Panc1 (cell line): ENCODE measurements at regions not wholly inside any gene's neighbourhood (a gene's known extent, or its start where the extent isn't known, plus 50 kb on each side); places are given as distances from the start of the nearest gene placed in this dataset.
A peak's percentile ranks its signal among the peaks of the same experiment; 100 is the strongest.

ENCODE experiments used
- ATAC-seq: fragments of 200-7000 bp; cut with Tn5 transposase; 2 replicates; pipeline ENCODE4 v1.9.1; 2020; ENCODE audit warnings: mild to moderate bottlenecking, moderate library complexity
- BruUV-seq: library from RNA; stranded (reverse); fragments of 400-500 nt; replicated peaks from 2 replicates; lab custom pipeline; 2021; lab: Mats Ljungman, UMichigan
- CTCF ChIA-PET: fragments of 300-600 bp; sonication (Branson Sonifier 250); formaldehyde crosslinking; loops from one replicate; lab custom pipeline; 2022; ENCODE audit warnings: antibody characterized with exemption; lab: Charles Lee
- POLR2A ChIA-PET: fragments of 300-600 bp; sonication (Branson Sonifier 250); formaldehyde crosslinking; loops from one replicate; lab custom pipeline; 2022; ENCODE audit warnings: antibody characterized with exemption; lab: Charles Lee
- DNase-seq: peaks from one replicate; pipeline ENCODE4 v3.0.0-alpha.2; 2010; ENCODE audit warnings: low read depth, low spot score
- H3K27ac ChIP-seq: 2 replicates; pipeline ENCODE4 v1.5.1; 2011; ENCODE audit warnings: mild to moderate bottlenecking, low read length, inconsistent platforms
- H3K27me3 ChIP-seq: fragments of 200-500 bp; sonication (Bioruptor generic); 2 replicates; pipeline ENCODE4 v1.6.0; 2014; ENCODE audit warnings: low read length, inconsistent platforms; ENCODE audit not compliant: control insufficient read depth, insufficient read depth
- H3K36me3 ChIP-seq: fragments of 200-500 bp; sonication (Bioruptor generic); 2 replicates; pipeline ENCODE4 v1.5.1; 2014; ENCODE audit warnings: inconsistent platforms, mild to moderate bottlenecking, low read length, moderate library complexity; ENCODE audit not compliant: control insufficient read depth, insufficient read depth
- H3K4me1 ChIP-seq: 2 replicates; pipeline ENCODE4 v1.5.1; 2011; ENCODE audit warnings: inconsistent platforms, mild to moderate bottlenecking, low read length, moderate library complexity; ENCODE audit not compliant: control insufficient read depth, insufficient read depth
- H3K4me3 ChIP-seq, 2 experiments: 2 replicates each; pipeline ENCODE4 v1.5.1; 2011 to 2012; ENCODE audit warnings: low read depth in 2 of 2, low read length in 2 of 2, mild to moderate bottlenecking in 2 of 2, inconsistent platforms in 1 of 2, moderate library complexity in 1 of 2
- H3K9me3 ChIP-seq: fragments of 200-500 bp; sonication (Bioruptor generic); 2 replicates; pipeline ENCODE4 v1.5.1; 2014; ENCODE audit warnings: low read depth, mild to moderate bottlenecking, inconsistent platforms, low read length, moderate library complexity; ENCODE audit not compliant: control insufficient read depth, insufficient read depth
- POLR2AphosphoS5 ChIP-seq: IDR thresholded peaks from 2 replicates; pipeline ENCODE4 v1.6.1; 2012; ENCODE audit warnings: mild to moderate bottlenecking, low read depth, low read length, moderate library complexity
- SIN3A ChIP-seq: IDR thresholded peaks from 2 replicates; pipeline ENCODE4 v1.6.1; 2012; ENCODE audit warnings: low read depth, mild to moderate bottlenecking, low read length, moderate library complexity, borderline replicate concordance; ENCODE audit not compliant: insufficient read depth
- TCF7L2 ChIP-seq: IDR thresholded peaks from 2 replicates; pipeline ENCODE4 v1.6.1; 2011; ENCODE audit warnings: mild to moderate bottlenecking, low read depth, low read length, inconsistent platforms
- in situ Hi-C: cut with HindIII; loops from 2 replicates; pipeline ENCODE4 v1.10.0; 2016; ENCODE audit warnings: low sequenced_read_pairs, low pct_unique_long_range_greater_than_20kb
- intact Hi-C: fragments of 100-400 bp; cut with micrococcal nuclease; formaldehyde crosslinking; loops from one replicate; pipeline ENCODE4 v1.10.0; 2022; ENCODE audit not compliant: unreplicated experiment
- TF ChIP-seq, protein P1 (sequence below): fragments of 450-650 bp; IDR thresholded peaks from 2 replicates; pipeline ENCODE4 v1.5.1; 2017; ENCODE audit warnings: mild to moderate bottlenecking
- TF ChIP-seq, protein P2 (sequence below), 2 experiments: IDR thresholded peaks; 2 replicates each; pipeline ENCODE4 v1.6.1; 2011 to 2012; ENCODE audit warnings: low read depth in 2 of 2, control low read depth in 1 of 2, low read length in 1 of 2, mild to moderate bottlenecking in 1 of 2, moderate library complexity in 1 of 2; ENCODE audit not compliant: insufficient read depth in 1 of 2

GRCh38 chr11:109040303-109040702, 375.4 kb downstream of the DDX10 start:
- intact Hi-C loops: no loop called here
- Histone ChIP-seq H3K27ac (no peak overlapping the region), H3K4me1 (no peaks in the 10 kb centered on the region), H3K27me3 (no peaks in the 10 kb centered on the region), H3K9me3 (no peaks in the 10 kb centered on the region), H3K36me3 (no peaks in the 10 kb centered on the region), H3K4me3 (no peak overlapping the region)
- no TSS peak for BruUV-seq
- in situ Hi-C loops: no loop called here
- DNase-seq (no peak), ATAC-seq (peak; percentile 66; the same call in 1 of the 2 replicates)
- TF ChIP-seq, protein P1, sequence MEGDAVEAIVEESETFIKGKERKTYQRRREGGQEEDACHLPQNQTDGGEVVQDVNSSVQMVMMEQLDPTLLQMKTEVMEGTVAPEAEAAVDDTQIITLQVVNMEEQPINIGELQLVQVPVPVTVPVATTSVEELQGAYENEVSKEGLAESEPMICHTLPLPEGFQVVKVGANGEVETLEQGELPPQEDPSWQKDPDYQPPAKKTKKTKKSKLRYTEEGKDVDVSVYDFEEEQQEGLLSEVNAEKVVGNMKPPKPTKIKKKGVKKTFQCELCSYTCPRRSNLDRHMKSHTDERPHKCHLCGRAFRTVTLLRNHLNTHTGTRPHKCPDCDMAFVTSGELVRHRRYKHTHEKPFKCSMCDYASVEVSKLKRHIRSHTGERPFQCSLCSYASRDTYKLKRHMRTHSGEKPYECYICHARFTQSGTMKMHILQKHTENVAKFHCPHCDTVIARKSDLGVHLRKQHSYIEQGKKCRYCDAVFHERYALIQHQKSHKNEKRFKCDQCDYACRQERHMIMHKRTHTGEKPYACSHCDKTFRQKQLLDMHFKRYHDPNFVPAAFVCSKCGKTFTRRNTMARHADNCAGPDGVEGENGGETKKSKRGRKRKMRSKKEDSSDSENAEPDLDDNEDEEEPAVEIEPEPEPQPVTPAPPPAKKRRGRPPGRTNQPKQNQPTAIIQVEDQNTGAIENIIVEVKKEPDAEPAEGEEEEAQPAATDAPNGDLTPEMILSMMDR: peak; percentile 52
- no peak for TF ChIP-seq TCF7L2
- ChIA-PET CTCF (interaction anchor here (0.5 kb wide), 1 partner anchor 408 kb away, joined by 5 read pairs; no protein-coding TSS in a partner anchor), POLR2A (no interaction called here)

GRCh38 chr11:109041876-109042275, 377.0 kb downstream of the DDX10 start:
- in situ Hi-C loops: no loop called here
- no peaks in the 10 kb centered on the region for H3K9me3 ChIP-seq
- no peaks in the 10 kb centered on the region for H3K4me1 ChIP-seq
- no peak for ATAC-seq
- CTCF ChIA-PET: no interaction called here
- H3K4me3 ChIP-seq: no peak overlapping the region
- BruUV-seq: no TSS peak
- H3K36me3 ChIP-seq: no peaks in the 10 kb centered on the region
- no peak for DNase-seq
- intact Hi-C loops: no loop called here
- POLR2A ChIA-PET: no interaction called here
- no peak overlapping the region for H3K27ac ChIP-seq
- TF ChIP-seq POLR2AphosphoS5: no peak
- TF ChIP-seq, protein P1: no peak
- TF ChIP-seq TCF7L2: no peak
- no peak for TF ChIP-seq SIN3A
- TF ChIP-seq, protein P2, sequence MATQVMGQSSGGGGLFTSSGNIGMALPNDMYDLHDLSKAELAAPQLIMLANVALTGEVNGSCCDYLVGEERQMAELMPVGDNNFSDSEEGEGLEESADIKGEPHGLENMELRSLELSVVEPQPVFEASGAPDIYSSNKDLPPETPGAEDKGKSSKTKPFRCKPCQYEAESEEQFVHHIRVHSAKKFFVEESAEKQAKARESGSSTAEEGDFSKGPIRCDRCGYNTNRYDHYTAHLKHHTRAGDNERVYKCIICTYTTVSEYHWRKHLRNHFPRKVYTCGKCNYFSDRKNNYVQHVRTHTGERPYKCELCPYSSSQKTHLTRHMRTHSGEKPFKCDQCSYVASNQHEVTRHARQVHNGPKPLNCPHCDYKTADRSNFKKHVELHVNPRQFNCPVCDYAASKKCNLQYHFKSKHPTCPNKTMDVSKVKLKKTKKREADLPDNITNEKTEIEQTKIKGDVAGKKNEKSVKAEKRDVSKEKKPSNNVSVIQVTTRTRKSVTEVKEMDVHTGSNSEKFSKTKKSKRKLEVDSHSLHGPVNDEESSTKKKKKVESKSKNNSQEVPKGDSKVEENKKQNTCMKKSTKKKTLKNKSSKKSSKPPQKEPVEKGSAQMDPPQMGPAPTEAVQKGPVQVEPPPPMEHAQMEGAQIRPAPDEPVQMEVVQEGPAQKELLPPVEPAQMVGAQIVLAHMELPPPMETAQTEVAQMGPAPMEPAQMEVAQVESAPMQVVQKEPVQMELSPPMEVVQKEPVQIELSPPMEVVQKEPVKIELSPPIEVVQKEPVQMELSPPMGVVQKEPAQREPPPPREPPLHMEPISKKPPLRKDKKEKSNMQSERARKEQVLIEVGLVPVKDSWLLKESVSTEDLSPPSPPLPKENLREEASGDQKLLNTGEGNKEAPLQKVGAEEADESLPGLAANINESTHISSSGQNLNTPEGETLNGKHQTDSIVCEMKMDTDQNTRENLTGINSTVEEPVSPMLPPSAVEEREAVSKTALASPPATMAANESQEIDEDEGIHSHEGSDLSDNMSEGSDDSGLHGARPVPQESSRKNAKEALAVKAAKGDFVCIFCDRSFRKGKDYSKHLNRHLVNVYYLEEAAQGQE (IDR thresholded peaks at IDR 0.05; ENCODE audit: insufficient read depth in 1 of 2, low read depth in 2 of 2, low read length in 1 of 2): no peak
- no peaks in the 10 kb centered on the region for H3K27me3 ChIP-seq
